Sciatic nerve (tissue), 2 donors: ENCODE measurements at regions not wholly inside any gene's neighbourhood (a gene's known extent, or its start where the extent isn't known, plus 50 kb on each side); places are given as distances from the start of the nearest gene placed in this dataset.
"Not testable (repeated sequence)": the region's sequence is repeated elsewhere in the genome, so short reads cannot be mapped to it uniquely, and the experiment has no call there.

Source experiments
- ATAC-seq: fragments of 200-7000 bp; cut with Tn5 transposase; one replicate; pipeline ENCODE4 v1.9.1; 2020; ENCODE audit warnings: mild to moderate bottlenecking, moderate library complexity
- DNase-seq: peaks from one replicate; pipeline ENCODE4 v3.0.0-alpha.2; 2020; ENCODE audit warnings: low spot score
- intact Hi-C: fragments of 100-400 bp; cut with DNase I; formaldehyde crosslinking; loops from one replicate; pipeline ENCODE4 v1.14.2; 2022
- donor health status: DM: no; HTN: no; CAD: no.
- donor health status: DM: no; HTN: no; CAD: no.

DNA sequence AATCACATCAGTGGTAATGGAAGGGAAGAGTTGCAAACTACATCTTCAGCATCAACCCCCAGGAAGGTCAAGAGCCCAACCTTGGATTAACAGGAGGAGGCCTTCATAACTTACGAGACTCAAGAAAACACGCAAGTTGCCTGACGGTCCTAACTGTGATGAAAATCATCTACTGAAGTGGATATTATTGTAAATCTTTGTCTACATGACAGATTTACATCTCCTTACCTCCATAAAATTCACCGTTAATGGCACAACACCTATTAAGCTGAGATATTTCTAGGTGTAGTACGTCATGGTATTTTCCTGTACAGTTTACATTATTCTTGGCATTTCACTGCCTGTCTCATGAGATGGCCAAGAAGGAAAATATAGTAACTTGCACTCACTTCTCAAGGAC lies 332.0 kb downstream of the NSUN3 start:
- intact Hi-C loops = no loop called here
- ATAC-seq (no peak), DNase-seq (no peak)

DNA sequence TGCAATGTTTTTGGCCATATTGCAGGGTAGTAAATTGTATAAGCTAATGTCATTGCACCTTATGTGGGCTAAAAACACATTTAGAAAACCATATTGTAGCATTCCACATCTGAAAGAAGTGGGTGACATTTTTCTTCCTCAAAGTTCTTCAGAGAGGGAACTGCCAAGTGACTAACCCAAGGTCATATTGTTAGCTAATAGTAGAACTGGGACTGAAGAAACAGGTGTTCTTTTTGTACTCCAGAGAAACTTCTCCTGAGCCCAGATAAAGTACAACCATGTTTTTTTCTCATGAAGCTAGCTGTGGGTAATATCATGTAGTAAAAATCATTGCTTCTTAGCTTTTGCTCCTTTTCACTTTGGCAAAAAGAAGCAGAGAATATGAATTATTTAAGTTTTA lies 333.0 kb downstream of the NSUN3 start:
- intact Hi-C loops = no loop called here
- ATAC-seq (no peak), DNase-seq (no peak)

DNA sequence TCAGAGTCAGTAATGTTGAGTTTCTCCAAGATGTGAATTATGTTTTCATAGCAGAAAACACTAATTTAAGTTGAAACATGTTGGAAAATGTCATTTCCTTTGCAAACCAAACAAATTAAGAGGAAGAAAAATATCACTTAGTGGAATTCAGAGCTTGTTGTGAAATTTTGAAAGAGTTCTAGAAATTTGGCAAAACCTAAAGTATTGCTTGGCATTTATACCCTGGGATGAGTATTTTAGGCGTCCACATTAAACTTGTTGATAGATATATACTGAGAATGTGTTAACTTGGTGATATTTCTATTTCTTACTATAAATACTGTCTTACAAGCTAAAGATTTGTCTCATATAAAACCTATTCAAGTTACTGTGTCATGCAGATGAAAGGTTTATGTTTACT lies 335.2 kb downstream of the NSUN3 start:
- intact Hi-C loops = no loop called here
- ATAC-seq = no peak

DNA sequence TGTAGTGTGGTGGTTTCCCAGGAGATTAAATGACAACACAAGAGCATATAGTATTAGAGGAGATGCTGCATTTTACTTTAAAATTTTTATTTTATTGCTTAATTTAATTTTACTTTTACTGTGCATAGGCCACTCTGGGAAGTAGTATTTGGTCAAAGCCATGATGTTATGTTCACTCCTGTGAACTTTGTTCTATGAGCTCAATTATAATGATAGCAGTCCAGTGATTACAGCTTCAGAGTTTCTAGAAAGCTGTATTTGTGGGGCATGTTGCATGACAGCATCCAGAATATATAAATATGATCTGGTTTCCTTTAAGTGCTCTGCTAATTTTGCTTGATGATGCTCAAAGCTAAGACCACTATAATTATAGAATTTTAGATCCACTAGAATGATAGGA lies 338.6 kb downstream of the NSUN3 start:
- intact Hi-C loops = no loop called here
- ATAC-seq (no peak), DNase-seq (no peak)

More for the DNA sequence above, 335.2 kb downstream of the NSUN3 start:
- DNase-seq = no peak

DNA sequence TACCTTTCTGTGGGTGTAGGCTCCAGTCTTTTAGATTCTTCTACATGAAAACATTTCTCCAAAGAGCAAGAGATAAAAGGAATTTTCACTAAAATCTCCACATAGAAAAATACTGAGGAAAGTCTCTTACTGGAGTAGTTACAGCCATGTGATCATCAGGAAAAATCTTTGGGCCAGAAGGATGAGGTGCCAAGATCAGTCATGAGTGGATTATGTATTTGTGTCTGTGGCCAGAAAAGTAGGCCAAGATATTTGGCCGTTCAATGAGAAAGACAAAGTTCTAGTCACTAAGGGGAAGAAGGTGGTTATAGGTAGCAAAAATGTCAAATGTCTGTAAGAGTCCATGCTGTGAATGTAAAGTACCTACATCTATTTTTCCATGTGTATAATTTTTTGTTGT lies 339.3 kb downstream of the NSUN3 start:
- intact Hi-C loops = no loop called here
- ATAC-seq (peak; percentile 55), DNase-seq (no peak)

DNA sequence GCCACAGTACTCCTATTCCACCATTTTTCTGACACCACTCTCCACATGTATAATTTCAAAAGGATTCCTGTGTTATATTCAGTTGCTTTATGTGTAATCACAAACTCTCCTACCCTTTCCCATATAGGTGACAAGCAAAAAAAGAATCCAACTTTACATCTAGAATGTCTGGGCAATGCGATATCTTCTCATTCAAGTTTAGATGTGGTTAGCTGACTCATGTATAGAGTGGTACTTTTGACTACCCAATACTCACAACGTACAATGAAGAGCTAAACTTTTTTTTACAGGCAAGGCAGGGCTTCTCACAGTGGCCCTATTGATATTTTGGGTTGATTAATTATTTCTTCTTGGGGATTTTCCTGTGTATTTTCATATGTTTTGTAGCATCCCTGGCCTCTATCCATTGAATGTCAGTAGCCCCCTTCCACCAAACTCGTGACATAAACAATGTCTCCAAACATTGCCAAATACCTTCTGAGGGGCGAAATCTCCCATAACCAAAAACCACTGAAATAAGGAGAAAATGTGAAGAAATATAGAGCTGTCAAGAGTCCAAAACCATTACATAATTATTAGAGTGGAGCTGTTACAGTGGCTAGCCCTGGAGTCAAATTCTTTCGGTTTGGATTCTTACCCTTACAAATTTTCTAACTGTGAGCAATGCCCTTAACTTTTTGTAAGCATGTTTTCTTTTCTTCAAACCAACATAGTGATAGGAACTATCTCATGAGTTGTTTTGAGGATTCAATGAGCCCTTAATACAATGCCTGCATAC lies 342.6 kb downstream of the NSUN3 start:
- ATAC-seq (no peak), DNase-seq (no peak)
- intact Hi-C loops = no loop called here

DNA sequence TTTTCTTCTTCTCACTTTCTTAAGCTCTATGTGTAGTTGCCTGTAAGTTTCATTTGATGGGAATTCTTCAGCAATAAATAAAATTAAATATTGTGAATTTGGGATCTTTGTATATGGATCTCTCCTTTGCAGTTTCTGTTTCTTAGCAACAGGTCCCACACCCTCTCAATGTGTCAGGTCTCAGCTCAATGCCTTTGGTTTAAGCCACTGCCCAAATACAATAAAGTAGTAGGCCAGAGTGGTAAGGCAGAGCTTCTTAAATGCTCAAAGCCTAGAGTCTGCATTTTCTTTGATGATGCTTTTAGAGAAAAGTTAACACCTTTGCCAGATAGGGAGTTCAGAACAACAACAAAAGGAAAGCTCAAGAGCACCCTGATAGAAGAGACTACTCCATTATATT lies 343.7 kb downstream of the NSUN3 start:
- no peak for DNase-seq
- intact Hi-C loops = no loop called here

DNA sequence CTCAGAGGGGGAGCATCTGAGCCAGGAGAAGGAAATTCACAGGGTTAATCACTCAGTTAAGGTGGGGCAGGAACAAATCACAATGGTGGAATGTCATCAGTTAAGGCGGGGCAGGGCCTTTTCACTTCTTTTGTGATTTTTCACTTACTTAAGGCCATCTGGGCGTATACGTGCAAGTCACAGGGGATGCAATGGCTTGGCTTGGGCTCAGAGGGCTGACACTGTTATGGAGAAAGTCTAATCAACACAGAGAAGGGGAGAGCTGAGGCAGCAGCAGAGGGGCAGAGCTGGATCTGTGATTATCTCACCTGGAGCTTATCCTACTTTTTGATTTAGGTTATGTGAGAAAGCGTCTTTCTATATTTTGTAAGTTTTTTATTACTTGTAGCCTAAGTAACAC lies 350.1 kb downstream of the NSUN3 start:
- ATAC-seq, intact Hi-C loops, DNase-seq: not testable (repeated sequence)

More for the DNA sequence above, 343.7 kb downstream of the NSUN3 start:
- no peak for ATAC-seq

DNA sequence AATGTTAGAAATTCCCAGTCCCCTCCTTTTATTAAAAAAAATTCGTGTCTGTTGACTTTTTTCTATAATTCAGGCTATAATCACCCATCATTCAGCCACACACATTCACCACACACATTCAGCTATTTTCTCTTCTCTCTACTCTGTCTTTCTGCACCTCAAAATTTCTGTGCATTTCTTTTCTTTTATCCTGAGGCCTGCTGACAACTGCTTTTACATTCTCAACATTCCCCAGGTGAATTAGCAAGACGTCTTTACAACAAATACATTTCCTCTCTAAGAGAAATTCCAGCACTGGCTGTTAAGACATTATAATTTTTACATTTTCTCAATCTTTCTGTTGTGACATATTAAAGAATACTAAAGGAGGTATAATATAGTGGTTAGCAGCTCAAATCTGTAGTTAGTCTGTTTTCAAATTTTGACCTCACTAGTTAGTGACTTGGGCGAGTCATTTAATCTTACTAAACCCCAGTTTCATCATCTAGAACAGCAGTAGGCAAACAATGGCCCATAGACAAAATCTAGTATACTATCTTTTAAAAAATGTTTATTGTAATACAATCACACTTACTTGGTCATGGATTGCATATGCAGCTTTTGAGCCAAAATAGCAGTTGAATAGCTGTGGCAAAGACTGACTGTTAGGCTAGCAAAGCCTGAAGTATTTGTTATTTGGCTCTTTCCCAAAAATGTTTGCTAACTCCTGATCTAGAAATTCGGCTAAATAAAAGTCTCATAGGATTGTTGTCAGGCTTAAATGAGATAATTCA lies 350.7 kb downstream of the NSUN3 start:
- intact Hi-C loops = no loop called here
- ATAC-seq (no peak), DNase-seq (no peak)

DNA sequence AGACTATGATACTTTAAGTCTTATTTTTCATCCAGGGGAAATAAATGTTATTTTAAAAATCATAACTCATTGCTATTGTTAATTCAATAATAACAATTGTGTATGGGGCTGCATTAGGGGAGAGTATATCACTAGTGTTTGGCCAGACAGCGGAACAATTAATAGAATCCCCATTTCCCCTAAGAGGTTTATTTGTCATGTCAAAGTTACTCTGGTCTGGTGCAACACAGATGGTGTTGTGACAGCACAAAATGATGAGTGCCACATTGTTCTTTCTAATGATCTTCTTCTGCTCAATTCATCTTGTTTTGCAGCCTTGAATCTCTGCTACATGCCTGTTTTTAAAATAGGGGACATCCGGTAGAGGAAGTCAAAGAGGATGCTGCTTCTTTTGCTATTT lies 351.6 kb downstream of the NSUN3 start:
- intact Hi-C loops = no loop called here
- DNase-seq (no peak), ATAC-seq (no peak)

DNA sequence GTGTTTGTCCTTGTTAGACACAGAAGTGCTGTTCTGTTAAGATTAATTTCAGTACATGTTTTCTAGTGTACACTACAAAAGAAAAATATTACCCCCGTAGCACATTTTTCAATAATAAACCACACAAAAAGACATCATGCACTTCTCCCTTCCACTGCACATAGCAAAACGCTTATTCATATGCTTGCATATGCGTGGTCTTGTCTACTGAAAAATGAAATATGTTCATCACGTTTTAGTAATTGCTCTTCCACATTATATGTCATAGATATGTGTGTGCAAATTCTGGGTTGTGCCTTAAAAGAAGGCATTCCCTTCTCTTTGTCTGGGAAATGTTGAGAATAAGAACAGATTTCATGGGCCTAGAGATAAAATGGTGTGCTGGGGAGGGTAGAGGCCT lies 353.9 kb downstream of the NSUN3 start:
- no peak for ATAC-seq
- DNase-seq = no peak
- intact Hi-C loops = no loop called here

DNA sequence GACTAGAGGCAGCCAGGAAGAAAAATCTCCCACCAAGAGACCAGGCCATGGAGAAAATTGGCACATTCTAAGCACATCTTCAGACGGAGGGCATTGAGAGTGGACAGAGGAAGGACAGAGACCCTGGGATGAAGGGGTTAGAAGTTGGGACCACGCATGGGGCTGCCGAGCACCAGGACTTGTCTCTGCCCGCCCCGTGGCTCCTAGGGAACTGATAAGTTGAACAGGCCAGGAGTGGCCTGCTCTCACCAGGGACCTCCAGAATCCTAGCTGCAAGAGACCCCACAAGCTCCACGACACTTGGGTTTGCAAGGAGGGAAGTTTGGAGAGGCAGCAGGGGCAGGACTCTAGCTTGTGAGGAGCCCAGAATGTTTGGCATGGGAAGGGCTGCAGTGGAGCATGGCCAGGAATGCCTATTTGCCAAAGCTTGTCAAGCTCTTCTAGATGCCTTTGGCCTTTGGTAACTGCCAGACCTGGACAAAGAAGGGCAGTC lies 355.1 kb downstream of the NSUN3 start:
- no peak for ATAC-seq
- DNase-seq = no peak
- intact Hi-C loops = no loop called here

DNA sequence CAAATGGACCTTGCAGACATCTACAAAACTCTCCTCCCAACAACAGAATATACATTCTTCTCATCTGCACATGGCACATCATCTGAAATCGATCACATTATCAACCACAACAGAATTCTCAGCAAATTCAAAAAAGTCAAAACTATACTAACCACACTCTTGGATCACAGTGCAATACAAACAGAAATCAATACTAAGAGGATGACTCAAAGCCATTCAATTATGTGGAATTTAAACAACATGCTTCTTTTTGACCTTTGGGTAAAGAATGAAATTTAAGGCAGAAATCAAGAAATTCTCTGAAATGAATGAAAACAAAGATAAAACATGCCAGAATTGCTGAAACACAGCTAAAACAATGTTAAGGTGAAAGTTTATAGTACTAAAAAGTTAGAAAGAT lies 358.1 kb downstream of the NSUN3 start:
- ATAC-seq (no peak), DNase-seq (no peak)
- intact Hi-C loops = no loop called here

DNA sequence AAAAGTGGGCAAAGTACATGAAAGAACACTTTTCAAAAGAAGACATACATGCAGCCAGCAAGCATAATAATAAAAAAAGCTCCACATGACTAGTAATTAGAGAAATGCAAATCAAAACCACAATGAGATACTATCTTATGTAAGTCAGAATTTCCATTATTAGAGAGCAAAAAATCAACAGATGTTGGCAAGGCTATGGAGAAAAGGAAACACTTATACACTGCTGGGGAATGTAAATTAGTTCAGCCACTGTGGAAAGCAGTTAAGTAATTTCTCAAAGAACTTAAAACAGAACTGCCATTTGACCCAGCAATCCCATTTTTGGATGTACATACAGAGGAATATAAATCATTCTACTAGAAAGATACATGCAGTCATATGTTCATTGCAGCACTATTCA lies 360.7 kb downstream of the NSUN3 start:
- intact Hi-C loops = no loop called here
- ATAC-seq (no peak), DNase-seq (no peak)

DNA sequence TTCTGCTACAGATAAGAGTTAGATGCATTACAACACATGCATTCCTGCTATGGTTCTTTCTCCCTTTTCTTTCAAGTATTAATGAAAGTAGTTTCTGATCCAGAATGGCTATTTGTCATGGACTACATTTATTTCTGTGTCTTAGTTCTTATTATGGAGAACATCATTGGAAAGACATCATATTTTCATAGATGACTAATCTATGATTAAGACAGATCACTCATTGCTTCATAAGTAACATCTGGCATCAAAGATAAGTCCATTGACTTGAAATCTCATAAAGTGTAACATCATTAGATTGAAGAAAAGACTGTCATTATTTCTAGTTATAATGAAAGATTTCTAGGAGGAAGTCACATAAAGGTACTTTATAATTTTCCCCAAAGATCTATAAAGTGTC lies 366.7 kb downstream of the NSUN3 start:
- ATAC-seq (no peak), DNase-seq (no peak)
- intact Hi-C loops = loop anchor here (5.0 kb wide), 1 partner anchor 713 kb away; no protein-coding TSS in a partner anchor

DNA sequence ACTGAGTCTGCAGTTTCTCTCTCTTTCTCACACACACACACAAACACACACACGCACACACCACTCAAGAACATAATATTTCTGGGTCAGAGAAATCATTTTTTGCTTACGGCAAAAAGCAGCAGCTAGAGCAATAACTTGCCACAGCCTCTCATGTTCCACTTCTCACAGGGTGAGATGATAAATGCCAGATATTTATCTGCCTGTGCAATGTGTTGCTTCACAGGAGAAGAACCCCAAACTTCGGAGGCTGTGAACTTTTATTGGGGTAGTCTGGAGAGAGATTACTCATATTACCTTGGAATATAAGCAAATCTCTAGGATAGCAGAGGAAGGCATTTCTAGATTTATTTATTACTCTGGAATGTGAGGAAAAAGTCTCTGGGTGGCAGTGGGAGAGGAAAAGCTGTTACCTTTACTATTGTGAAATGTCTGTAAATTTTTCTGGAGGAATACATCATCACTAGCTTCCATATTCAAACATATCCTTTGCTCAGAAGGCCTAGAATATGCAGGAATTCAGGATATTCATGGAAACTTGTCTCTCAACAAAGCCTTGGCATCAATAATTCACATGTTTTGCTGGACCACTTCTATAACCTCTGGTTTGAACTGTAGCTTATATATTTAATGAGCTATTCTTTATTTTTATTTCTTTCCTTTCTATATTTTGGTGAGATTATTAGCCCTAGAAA lies 369.2 kb downstream of the NSUN3 start:
- DNase-seq = no peak
- ATAC-seq = no peak
- intact Hi-C loops = no loop called here

DNA sequence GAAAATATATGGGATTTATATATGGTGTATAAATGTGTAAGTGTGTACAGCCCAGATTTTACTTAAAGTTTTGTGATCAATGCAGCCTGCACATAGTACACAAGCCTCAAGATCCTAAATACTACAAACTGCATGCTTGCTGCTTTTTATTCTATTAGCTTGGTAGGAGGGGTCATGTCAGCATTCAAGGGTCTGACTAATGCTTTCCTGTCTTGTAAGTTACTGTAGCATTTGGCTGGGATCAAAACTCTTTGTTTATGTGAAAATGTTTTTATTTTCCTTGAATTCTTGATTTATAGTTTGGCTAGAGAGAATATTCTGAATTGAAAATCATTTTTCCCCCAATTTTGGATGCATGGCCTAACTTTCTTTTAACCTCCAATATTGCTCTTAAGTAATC lies 370.9 kb downstream of the NSUN3 start:
- ATAC-seq = no peak
- DNase-seq = no peak
- intact Hi-C loops = no loop called here

DNA sequence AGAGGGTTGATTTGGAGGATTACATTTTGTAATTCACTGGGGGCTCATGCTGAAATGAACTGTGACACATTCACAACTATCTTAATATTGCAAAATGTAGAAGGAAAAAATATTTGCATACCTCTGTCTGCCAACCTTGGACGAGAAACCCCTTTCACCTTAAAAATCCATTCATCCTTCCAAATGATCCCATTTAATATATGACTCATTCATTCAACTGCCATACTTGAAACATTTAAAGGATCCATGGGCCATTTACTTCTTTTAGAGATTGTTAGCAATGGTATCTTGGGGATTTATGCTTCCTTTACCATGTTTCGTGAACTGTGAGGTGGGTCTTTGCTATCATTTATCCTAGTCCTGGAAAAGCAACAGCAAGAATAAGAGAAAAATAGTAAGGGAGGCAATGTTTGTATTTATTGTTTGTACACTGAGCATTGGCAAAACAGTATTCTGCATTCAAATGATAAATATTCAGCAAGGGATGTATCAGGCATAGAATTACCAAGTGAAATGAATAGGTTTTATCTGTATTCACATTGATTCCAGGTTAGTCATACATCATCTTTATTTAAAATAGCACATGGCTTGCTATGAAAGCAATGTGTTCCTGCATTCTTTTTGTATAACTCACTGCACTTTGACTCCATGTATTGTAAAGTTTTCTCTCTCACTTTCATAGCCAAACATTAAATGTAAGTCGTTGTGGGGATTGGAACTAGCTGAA lies 378.1 kb downstream of the NSUN3 start:
- no peak for DNase-seq
- ATAC-seq = no peak
- intact Hi-C loops = no loop called here

DNA sequence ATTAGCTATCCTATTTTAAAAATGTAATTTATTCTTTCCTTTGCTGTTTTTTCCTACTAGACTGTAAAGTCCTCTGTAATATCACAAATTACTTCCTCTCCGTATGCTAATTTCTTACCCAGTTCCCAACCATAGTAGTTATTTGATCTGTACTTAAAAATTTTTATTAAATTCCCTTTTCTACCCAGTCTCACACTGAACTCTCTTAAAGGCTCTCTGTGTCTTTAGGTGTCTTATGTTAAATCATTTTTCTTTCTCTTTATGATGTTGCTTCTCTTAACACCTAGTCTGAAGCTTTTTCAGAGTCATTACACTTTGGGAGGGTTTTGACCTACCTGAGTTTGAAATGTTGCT lies 378.6 kb downstream of the NSUN3 start:
- no peak for ATAC-seq
- DNase-seq = no peak
- intact Hi-C loops = no loop called here
